Lower leg skin (tissue), 3 donors: ENCODE measurements at regions not wholly inside any gene's neighbourhood (a gene's known extent, or its start where the extent isn't known, plus 50 kb on each side); places are given as distances from the start of the nearest gene placed in this dataset.

ENCODE experiments used
- POLR2A ChIP-seq, 2 donors: fragments of 450-650 bp; IDR thresholded peaks; one replicate each; pipeline ENCODE4 v1.6.1; 2016 to 2017; ENCODE audit warnings: antibody characterized with exemption in 2 of 2, mild to moderate bottlenecking in 1 of 2, moderate library complexity in 1 of 2
- TF ChIP-seq, protein P1 (sequence below), 3 donors: fragments of 450-650 bp; IDR thresholded peaks; one replicate each; pipeline ENCODE4 v1.5.1; 2016; ENCODE audit warnings: antibody characterized with exemption in 3 of 3, mild to moderate bottlenecking in 3 of 3, moderate library complexity in 2 of 3

DNA sequence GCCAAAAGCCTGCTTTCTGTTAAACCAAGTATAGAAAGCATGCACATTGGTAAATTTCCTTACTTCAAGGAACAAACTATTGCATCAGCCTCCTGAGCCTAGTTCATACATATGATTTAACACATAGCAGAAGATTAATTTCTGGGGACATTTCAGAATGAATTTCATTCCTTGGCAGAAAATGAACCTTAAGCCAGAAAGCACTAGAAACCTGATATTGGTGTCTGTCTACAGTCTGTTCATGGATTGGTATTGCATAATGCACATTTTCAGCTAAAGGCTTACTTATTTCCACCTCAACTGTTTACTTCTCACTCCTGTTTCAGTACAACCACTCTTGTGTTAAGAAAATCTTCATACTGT is 1471.8 kb upstream of the NUDT12 start:
- TF ChIP-seq POLR2A (IDR thresholded peaks at IDR 0.05), result no peak
- TF ChIP-seq, protein P1, sequence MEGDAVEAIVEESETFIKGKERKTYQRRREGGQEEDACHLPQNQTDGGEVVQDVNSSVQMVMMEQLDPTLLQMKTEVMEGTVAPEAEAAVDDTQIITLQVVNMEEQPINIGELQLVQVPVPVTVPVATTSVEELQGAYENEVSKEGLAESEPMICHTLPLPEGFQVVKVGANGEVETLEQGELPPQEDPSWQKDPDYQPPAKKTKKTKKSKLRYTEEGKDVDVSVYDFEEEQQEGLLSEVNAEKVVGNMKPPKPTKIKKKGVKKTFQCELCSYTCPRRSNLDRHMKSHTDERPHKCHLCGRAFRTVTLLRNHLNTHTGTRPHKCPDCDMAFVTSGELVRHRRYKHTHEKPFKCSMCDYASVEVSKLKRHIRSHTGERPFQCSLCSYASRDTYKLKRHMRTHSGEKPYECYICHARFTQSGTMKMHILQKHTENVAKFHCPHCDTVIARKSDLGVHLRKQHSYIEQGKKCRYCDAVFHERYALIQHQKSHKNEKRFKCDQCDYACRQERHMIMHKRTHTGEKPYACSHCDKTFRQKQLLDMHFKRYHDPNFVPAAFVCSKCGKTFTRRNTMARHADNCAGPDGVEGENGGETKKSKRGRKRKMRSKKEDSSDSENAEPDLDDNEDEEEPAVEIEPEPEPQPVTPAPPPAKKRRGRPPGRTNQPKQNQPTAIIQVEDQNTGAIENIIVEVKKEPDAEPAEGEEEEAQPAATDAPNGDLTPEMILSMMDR (IDR thresholded peaks at IDR 0.05), result no peak
